Fibroblast of pulmonary artery (primary cell): ENCODE measurements at regions not wholly inside any gene's neighbourhood (a gene's known extent, or its start where the extent isn't known, plus 50 kb on each side); places are given as distances from the start of the nearest gene placed in this dataset.

Source experiments
- DNase-seq: peaks from one replicate; pipeline ENCODE4 v3.0.0-alpha.2; 2010; ENCODE audit warnings: low read depth
- H3K4me3 ChIP-seq: replicated peaks from 2 replicates; pipeline ENCODE4 v1.5.1; 2011; ENCODE audit warnings: low read depth, mild to moderate bottlenecking, control low read depth, low read length, moderate library complexity
- CTCF ChIP-seq: IDR thresholded peaks from 2 replicates; pipeline ENCODE4 v1.5.1; 2011; ENCODE audit warnings: mild to moderate bottlenecking, control low read depth, low read length, inconsistent platforms; ENCODE audit errors: missing control alignments

GRCh38 chr2:42932271-42933151 lies 140.1 kb upstream of the HAAO start:
- no peak overlapping the region for H3K4me3 ChIP-seq
- no peak for DNase-seq
- no peak for TF ChIP-seq CTCF

DNA sequence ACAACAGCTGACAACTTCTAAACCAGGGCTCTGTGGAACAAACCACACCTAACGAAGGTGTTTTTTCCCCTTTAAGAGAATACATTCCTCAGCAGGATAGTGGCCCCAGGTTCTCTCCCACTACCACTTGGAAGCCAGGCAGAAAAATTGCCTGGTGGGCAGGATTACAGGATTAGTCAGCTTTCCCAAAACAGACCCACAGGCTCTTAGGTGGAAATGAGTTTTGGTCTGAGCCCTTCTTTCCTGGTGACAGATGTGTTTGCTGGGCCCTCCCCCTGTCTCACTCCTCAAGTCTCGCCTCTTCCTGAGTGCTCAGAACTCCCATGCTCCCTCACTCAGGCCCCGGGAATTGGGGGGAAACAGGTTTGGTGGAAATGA lies 139.4 kb upstream of the HAAO start:
- no peak for TF ChIP-seq CTCF
- H3K4me3 ChIP-seq: no peak overlapping the region
- DNase-seq: no peak

GRCh38 chr2:42931146-42931817 lies 138.9 kb upstream of the HAAO start:
- TF ChIP-seq CTCF: peak; percentile 27
- DNase-seq: no peak

DNA sequence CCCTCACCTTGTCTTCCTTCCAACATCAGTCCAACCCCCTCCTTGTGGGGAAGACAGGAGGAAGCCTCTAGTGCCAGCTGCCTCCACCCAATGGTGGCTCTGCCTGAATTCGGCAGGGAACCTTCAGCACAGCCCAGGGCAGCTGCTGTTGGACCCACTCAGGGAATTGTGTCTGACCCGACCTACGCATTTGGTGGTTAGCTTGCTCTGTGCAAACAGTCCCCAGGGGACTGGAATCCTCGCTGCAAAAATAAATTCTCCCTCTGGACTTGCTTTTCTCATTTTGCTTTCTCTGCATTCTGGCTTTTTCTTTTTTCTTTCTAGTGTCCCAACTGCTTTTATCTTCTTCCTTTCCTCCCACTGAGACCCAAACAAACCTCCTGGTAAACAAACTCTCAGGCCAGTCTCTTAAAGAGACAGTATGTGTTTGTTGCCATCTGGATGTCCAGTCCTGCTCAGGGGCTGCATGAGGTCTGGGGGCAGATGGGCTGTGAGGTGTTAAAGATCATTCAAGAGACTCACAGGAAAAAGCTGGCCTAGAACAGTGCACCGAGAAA lies 137.7 kb upstream of the HAAO start:
- no peak overlapping the region for H3K4me3 ChIP-seq

More at GRCh38 chr2:42931146-42931817, 138.9 kb upstream of the HAAO start:
- no peak overlapping the region for H3K4me3 ChIP-seq

DNA sequence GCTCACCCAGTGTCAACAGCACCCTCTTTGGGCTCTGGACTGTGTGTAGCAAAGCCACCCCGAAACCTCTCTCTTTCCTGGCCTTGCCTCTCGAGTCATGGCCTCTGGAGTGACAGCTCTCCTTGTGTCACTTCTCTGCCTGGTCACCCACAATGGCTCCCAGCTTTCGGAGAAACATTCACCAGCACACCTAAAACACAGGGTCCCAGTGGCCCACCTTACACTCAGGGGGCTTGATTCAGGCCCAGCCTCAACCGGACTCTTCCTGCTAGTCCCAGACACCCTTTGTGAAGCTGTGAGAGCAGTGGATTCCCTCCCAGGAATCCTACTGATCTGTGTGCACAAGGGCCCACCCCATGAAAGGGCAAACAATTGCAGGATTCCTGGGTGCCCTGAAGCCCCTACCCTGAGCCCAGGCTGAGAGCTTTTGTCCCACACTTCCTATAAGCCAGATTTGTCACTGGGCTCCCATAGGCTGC lies 137.2 kb upstream of the HAAO start:
- no peak overlapping the region for H3K4me3 ChIP-seq
- no peak for DNase-seq
- TF ChIP-seq CTCF: no peak

More for the DNA sequence above, 137.7 kb upstream of the HAAO start:
- TF ChIP-seq CTCF: no peak
- peak; percentile 90 for DNase-seq

DNA sequence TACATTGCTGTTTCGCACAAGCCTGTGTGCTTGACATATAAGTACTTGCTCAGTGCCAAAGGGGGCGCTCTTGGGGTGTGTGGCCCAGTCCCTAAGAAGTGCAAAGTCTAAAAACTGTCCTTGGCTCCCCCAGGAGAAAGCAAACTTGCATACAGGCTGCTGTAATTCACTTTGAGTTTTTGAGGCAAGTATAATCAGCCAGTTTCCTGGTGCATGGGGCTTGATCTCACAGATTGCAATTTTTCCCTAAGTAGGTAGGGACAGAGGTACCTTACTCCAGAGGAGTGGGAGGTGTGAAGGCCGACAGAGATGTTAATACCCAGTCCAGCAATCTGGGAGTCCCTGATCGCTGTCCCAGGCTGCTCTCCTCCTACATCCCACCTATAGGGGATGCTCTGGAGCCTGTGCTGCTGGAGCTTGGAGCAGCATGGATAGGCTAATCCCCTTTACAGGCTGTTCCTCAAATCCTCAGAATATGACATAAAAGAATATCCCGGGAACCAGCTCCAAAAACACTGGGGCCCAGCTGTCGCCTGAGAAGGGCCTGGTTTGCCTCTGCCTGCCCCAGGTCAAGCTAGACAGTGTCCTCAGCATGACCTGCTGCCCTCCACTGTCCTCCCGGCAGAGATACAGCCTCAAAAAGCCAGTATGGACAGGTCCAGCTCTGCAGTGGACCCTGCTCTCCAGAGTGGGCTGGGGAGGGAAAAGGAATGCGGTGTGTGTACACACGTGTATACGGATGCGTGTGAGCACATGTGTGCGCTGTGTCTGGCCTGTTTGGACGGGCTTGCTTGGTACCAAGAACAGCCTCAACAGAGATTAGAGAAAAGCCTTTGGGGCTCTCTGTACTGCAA lies 136.5 kb upstream of the HAAO start:
- TF ChIP-seq CTCF: peak; percentile 59
- no peak overlapping the region for H3K4me3 ChIP-seq
- peak; percentile 56 for DNase-seq
